HG03457 (cell line): ENCODE measurements at regions not wholly inside any gene's neighbourhood (a gene's known extent, or its start where the extent isn't known, plus 50 kb on each side); places are given as distances from the start of the nearest gene placed in this dataset.
"Not testable (repeated sequence)": the region's sequence is repeated elsewhere in the genome, so short reads cannot be mapped to it uniquely, and the experiment has no call there.

ENCODE experiments used
- ATAC-seq: cut with Tn5 transposase; IDR thresholded peaks from one replicate; pipeline ENCODE4 v1.9.1; 2021; ENCODE audit warnings: moderate number of reproducible peaks; ENCODE audit not compliant: unreplicated experiment

DNA sequence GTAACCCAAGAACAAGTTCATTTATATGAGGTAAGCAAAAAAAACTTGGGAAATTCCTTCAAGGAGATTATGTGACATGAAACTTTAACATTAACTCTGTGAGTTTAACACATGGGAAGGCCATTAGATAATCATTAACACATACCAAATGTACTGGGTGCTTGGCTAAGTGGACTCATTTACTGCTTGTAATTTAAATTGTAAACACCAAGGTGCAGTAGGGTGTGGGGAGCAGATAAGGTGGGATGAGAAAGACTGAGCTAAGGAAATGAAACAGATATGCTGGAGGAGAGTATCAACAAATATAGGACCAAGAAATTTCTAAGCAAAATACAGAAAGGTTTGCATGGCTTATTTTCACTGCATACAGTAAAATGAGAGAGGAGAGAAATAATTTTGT is 2384.8 kb upstream of the ACO1 start:
- ATAC-seq: no peak

DNA sequence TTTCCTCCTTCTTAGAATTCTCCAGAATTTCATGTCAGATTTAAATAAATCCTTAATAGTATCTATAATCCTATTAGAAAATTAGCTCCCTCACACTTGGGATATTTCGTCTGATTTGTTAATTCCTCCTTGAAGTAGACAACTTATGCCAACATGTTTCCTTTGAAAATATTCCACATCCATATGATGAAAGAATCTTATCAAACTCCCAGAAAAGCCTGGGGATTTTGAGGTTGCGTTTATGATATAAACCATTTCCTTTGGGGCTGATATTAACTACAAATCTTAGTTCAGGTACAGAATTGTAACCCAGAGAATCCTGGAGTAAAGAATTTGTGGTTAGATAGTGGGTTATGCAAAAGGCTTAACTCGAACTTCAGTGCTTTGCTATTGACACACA is 2373.8 kb upstream of the ACO1 start:
- no peak for ATAC-seq

- ATAC-seq: no peak
These were observed 2371.8 kb upstream of the ACO1 start for GRCh38 chr9:30012622-30013021.

DNA sequence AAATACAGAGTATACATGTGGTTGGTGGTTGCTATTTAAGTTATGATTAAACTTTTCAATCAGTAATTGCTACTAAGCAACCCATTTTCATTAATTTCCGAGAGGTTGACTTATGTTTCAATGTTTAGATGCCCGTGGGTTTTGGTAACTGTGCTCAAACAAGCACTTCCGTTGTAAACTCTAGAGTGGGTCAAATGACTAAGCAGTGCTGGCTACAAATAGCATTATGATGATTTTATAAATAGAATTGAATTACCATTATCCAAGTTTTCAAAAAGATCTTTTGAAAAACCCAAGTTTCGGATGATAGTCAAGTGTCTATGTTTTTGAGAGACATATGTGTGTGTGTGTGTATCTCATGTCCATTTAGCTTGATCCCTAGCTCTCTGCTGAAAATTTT is 2369.4 kb upstream of the ACO1 start:
- no peak for ATAC-seq

- no peak for ATAC-seq
These were observed 2364.3 kb upstream of the ACO1 start for GRCh38 chr9:30020161-30020560.

GRCh38 chr9:30035761-30036160 is 2348.7 kb upstream of the ACO1 start:
- ATAC-seq: no peak

DNA sequence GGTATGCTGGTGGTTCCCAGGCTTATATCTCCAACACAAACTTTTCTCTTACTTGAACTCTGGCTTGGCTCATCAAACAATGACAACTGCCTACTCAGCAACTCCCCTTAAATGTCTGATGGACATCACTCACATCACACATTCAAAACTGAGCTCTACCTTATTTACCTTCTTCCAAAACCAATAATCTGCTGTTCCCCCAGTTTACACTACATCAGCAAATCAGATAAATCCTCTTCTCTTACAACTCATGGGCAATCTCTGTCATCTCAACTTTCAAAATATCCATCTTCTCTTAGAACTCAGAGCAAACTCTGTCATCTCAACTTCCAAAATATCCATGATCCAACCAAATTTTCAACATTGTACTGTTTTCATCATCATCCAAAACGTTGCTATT is 2347.9 kb upstream of the ACO1 start:
- ATAC-seq: no peak

DNA sequence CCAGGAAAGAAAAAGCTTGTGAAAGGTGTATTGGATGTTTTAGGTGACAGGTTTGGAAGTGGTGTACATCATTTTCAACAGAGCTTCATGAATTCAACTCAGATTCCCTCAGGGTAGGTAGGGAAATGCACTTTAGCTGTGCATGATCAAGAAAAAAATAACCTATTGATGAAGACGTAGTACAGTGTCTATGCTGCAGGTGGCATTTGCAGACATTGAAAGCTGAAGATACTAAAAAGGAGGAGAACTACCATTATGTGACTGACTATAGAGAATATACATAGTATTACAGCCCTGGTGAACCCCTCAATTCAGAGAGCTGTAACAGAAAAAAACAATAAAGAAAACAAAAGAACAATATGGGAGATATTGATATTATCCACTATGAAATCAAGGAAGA is 2344.7 kb upstream of the ACO1 start:
- no peak for ATAC-seq

- ATAC-seq: no peak
These were observed 2336.0 kb upstream of the ACO1 start for GRCh38 chr9:30048396-30048795.

DNA sequence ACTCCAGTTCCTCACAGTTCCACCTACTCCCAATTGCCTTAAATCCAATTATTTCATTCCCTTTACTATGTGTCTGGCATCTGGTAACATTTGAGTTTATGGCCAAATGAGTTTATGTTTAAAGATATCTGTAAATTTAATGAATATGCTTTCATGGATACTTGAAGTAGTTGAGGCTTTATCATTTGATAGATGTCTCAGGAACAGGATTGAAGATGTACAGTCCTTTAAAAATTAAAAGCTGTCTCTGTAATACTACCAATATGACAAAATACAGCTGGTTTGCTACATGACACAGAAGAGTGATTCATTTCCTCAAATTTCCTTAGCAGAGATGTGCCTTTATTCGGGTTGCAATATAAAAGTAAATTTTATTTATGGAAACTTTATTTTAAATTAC is 2326.0 kb upstream of the ACO1 start:
- ATAC-seq: no peak

GRCh38 chr9:30060976-30061375 is 2323.5 kb upstream of the ACO1 start:
- ATAC-seq: no peak

GRCh38 chr9:30065888-30066287 is 2318.6 kb upstream of the ACO1 start:
- no peak for ATAC-seq

- not testable (repeated sequence) for ATAC-seq
These were observed 2315.2 kb upstream of the ACO1 start for GRCh38 chr9:30069236-30069635.

GRCh38 chr9:30075022-30075421 is 2309.4 kb upstream of the ACO1 start:
- no peak for ATAC-seq

DNA sequence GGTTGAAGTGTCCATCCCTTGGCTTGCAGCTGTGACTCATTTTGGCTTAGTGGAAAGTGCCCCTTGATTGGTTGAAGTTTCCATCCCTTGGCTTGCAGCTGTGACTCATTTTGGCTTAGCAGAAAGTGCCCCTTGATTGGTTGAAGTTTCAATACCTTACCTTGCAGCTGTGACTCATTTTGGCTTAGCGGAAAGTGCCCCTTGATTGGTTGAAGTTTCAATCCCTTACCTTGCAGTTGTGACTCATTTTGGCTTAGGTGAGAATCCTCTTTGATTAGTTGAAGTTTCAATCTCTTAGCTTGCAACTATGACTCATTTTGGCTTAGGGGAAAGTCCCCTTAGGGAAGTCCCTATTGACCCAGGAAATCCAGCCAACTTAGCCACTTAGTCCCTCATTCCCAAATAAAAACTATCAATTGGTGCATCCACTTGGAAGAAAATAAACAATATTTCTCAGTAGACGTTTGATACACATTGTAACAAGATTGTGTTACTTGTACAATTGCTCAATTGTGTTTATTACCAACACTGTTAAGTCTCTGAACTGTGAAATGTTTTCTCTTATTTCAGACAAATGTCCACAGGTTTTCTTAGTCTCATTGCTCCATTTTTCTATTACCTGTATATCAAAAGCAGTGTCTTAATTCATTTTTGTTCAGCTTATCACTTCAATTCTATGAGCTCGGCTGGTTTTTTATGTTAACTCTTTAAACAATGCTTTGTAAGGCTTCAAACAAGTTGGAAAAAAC is 2308.8 kb upstream of the ACO1 start:
- peak; percentile 80 for ATAC-seq

DNA sequence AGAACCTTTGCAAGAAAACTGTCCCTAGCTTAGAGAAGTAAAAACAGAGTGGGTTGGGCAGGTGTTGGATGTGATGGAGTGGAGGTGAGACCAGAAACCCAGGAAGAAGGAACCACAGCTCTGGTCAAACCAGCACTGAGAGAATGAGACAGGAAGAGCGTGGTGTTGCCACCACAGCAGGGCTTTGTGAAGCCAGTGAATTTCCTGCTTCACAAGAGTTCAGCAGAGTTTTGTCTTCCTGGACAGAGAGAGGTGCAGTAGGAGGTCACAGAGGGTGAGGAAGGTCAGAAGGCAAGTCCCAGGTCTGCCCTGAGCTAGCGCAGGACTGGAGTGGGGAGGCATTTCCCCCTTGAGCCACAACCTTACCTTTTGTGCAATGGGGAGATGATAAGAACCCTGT is 2306.2 kb upstream of the ACO1 start:
- ATAC-seq: peak; percentile 55

DNA sequence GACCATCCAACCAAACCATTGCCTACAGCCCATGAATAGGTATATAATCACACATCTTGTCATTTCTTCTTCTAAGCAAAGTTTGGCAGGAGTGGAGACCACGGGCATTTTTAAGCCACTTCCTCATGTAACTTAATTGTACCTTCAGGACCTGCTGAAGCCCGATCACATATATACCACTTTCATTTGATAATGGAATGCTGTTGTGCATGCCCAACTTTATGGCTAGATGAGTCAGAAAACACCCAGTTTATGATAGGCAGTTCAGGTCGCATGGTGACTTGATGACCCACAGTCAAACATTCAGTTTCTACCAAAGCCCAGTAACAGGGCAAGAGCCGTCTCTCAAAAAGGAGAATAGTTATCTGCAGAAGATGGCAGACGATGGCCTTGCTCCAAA is 2295.0 kb upstream of the ACO1 start:
- ATAC-seq: no peak

GRCh38 chr9:30103647-30104394 is 2280.6 kb upstream of the ACO1 start:
- no peak for ATAC-seq

GRCh38 chr9:30107134-30107533 is 2277.3 kb upstream of the ACO1 start:
- not testable (repeated sequence) for ATAC-seq

DNA sequence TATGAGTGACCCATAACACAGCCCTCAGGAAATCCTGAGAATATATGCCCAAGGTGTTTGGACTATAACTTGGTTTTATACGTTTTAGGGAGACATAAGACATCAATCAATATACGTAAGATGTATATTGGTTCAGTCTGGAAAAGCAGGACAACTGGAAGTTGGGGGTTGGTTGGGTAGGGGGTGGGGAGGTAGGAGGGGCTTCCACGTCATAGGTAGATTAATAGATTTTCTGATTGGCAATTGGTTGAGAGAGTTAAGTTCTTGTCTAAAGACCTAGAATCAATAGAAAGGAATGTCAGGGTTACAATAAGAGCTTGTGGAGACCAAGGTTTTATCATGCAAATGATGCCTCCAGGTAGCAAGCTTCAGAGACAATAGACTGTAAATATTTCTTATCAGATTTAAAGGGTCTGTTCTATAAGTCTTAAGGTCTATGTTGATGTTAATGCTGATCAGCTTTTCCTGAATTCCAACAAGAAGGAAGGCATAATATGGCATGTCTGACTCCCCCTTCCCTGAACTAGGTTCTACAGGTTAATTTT is 2267.7 kb upstream of the ACO1 start:
- no peak for ATAC-seq

- ATAC-seq: no peak
These were observed 2263.8 kb upstream of the ACO1 start for GRCh38 chr9:30120666-30121065.

DNA sequence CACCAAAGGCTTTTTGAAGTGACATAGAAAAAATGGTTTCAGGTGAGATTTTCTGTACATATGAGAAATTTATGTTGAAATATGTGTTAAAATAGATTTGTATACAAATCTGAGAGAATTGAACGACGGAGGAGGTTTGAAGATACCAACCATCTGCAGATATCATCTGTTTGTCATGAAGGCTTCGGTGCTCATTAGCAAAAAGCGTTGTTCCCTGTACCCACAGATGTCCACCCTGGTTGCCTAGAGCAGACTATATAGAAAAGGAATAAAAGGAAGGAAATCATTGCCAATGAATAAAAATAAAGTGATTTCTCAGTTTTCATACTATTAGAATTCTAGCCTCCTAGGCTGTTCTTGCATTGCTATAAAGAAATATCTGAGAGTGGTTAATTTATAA is 2262.8 kb upstream of the ACO1 start:
- no peak for ATAC-seq
